ENCODE measurements at regions not wholly inside any gene's neighbourhood (a gene's known extent, or its start where the extent isn't known, plus 50 kb on each side); places are given as distances from the start of the nearest gene placed in this dataset.
"Not testable (repeated sequence)": the region's sequence is repeated elsewhere in the genome, so short reads cannot be mapped to it uniquely, and the experiment has no call there.

GRCh38 chr5:72641164-72641563, 134.0 kb upstream of the ZNF366 start:
- intact Hi-C loops (cut with DNase I; ENCODE audit: low total_unique reads) = no loop called here
- DNase-seq (ENCODE audit: low spot score in 2 of 2) = no peak
- no peaks in the 10 kb centered on the region for H3K9me3 ChIP-seq
- H3K27me3 ChIP-seq = no peaks in the 10 kb centered on the region
- no peak overlapping the region for H3K4me3 ChIP-seq
- H3K36me3 ChIP-seq = no peaks in the 10 kb centered on the region
- no peaks in the 10 kb centered on the region for H3K4me1 ChIP-seq
- TF ChIP-seq POLR2AphosphoS5 (IDR thresholded peaks at IDR 0.05) (no peak), POLR2A (IDR thresholded peaks at IDR 0.05) (no peak), CTCF (IDR thresholded peaks at IDR 0.05) (no peak)
- no peak overlapping the region for H3K27ac ChIP-seq

GRCh38 chr5:72637058-72637457, 129.8 kb upstream of the ZNF366 start:
- intact Hi-C loops (cut with DNase I; ENCODE audit: low total_unique reads) = no loop called here
- no peaks in the 10 kb centered on the region for H3K9me3 ChIP-seq

GRCh38 chr5:72636565-72636964, 129.4 kb upstream of the ZNF366 start:
- H3K4me1 ChIP-seq; DNase-seq (ENCODE audit: low spot score in 2 of 2); H3K27me3 ChIP-seq; intact Hi-C loops (cut with DNase I; ENCODE audit: low total_unique reads); H3K9me3 ChIP-seq; H3K4me3 ChIP-seq; H3K27ac ChIP-seq; H3K36me3 ChIP-seq: not testable (repeated sequence)

More at GRCh38 chr5:72637058-72637457, 129.8 kb upstream of the ZNF366 start:
- Histone ChIP-seq H3K27me3 (no peaks in the 10 kb centered on the region), H3K36me3 (no peaks in the 10 kb centered on the region), H3K27ac (no peak overlapping the region), H3K4me1 (no peaks in the 10 kb centered on the region), H3K4me3 (no peak overlapping the region)
- no peak for DNase-seq (ENCODE audit: low spot score in 2 of 2)
- TF ChIP-seq POLR2A (IDR thresholded peaks at IDR 0.05) (no peak), POLR2AphosphoS5 (IDR thresholded peaks at IDR 0.05) (no peak)

- no peak for TF ChIP-seq POLR2A (IDR thresholded peaks at IDR 0.05)
- TF ChIP-seq POLR2AphosphoS5 (IDR thresholded peaks at IDR 0.05) = no peak
- no peak for TF ChIP-seq CTCF (IDR thresholded peaks at IDR 0.05)
- DNase-seq (ENCODE audit: low spot score in 2 of 2) = no peak
- H3K27me3 ChIP-seq = no peaks in the 10 kb centered on the region
- H3K36me3 ChIP-seq = no peaks in the 10 kb centered on the region
- intact Hi-C loops (cut with DNase I; ENCODE audit: low total_unique reads) = no loop called here
- no peak overlapping the region for H3K4me3 ChIP-seq
- H3K9me3 ChIP-seq = no peaks in the 10 kb centered on the region
- no peak overlapping the region for H3K27ac ChIP-seq
- H3K4me1 ChIP-seq = no peaks in the 10 kb centered on the region
These were observed 127.2 kb upstream of the ZNF366 start for GRCh38 chr5:72634444-72634843.

GRCh38 chr5:72633649-72634048, 126.4 kb upstream of the ZNF366 start:
- no peak for DNase-seq (ENCODE audit: low spot score in 2 of 2)
- H3K9me3 ChIP-seq = no peaks in the 10 kb centered on the region
- H3K27me3 ChIP-seq = no peaks in the 10 kb centered on the region
- H3K36me3 ChIP-seq = no peaks in the 10 kb centered on the region
- H3K4me1 ChIP-seq = no peaks in the 10 kb centered on the region
- TF ChIP-seq POLR2AphosphoS5 (IDR thresholded peaks at IDR 0.05) (no peak), CTCF (IDR thresholded peaks at IDR 0.05) (no peak), POLR2A (IDR thresholded peaks at IDR 0.05) (no peak)
- intact Hi-C loops (cut with DNase I; ENCODE audit: low total_unique reads) = no loop called here
- no peak overlapping the region for H3K4me3 ChIP-seq
- no peak overlapping the region for H3K27ac ChIP-seq

- intact Hi-C loops (cut with DNase I; ENCODE audit: low total_unique reads) = no loop called here
- Histone ChIP-seq H3K9me3 (no peaks in the 10 kb centered on the region), H3K4me3 (no peak overlapping the region), H3K27ac (peak overlapping the region in 1 of 2 donors; percentile 15), H3K4me1 (no peaks in the 10 kb centered on the region), H3K36me3 (no peaks in the 10 kb centered on the region), H3K27me3 (no peaks in the 10 kb centered on the region)
- no peak for DNase-seq (ENCODE audit: low spot score in 2 of 2)
- TF ChIP-seq POLR2A (IDR thresholded peaks at IDR 0.05) (no peak), CTCF (IDR thresholded peaks at IDR 0.05) (no peak), POLR2AphosphoS5 (IDR thresholded peaks at IDR 0.05) (no peak)
These were observed 125.8 kb upstream of the ZNF366 start for GRCh38 chr5:72633041-72633445.

All from breast epithelium (tissue), 4 donors.